ENCODE measurements at regions not wholly inside any gene's neighbourhood (a gene's known extent, or its start where the extent isn't known, plus 50 kb on each side); places are given as distances from the start of the nearest gene placed in this dataset.
"Not testable (repeated sequence)": the region's sequence is repeated elsewhere in the genome, so short reads cannot be mapped to it uniquely, and the experiment has no call there.

DNA sequence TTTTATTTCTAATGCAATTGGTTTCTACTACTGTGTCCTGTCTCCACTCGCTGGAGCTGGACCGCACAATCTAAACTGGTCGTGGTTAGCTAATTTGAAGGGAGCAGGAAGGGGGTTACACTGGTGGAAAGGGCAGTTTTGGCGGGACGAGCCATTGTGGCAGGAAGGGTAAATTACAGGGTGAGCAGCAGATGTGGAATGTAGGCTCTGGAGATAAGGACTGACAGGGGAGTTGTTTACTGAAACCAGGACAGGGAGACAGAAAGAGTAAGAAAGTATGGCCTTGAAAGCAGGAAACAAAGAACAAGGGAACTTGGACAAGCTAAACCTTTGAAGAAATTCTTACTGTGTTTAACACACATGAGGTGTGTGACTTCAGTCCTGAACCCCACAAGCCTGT is 147.8 kb downstream of the ATXN7L3B start:
- ATAC-seq (no peak), DNase-seq (no peak)

DNA sequence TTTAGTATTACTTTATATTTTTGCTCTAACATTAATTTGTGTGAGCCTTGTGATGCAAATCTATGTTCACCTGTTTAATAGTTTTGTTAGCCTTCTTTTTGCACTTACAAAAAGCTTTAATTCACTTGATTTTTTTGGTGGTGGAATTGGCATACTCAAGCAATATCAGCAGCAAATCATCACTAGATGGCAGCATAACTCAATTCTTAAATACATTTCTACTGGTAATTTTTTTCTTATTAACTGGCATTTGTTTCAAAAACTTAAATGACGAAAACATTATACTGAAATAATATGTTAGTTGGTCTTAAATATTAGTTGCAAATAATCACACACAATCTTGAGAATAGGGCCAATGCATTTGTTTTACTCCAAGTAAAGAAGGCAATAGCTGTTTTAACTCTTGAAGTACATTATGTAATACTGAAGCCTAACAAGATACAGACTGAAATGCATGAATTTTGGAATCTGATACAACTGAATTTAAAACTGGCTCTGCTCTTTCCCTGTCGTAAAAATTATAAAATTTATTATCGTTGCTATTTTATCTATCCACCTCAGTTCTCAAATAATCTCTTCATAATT is 151.5 kb downstream of the ATXN7L3B start:
- DNase-seq (no peak), ATAC-seq (no peak)

DNA sequence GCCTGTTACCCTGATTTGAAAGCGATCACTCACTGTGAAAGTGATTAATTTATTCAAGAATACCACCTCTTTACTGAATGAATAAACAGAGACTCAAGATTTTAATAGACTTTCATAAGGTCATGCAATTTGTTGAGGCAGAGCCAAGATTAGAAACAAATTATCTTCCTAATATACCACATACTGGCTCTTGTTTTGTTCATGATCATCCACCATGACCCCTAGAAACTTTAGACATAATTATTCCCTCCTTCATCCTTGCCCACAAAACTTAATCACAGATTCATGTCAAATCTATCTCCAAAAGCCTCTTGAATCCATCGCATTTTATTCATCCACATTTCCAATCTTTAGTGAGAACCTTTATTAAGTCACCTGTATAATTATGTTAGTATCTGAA is 152.3 kb downstream of the ATXN7L3B start:
- ATAC-seq (no peak), DNase-seq (no peak)

DNA sequence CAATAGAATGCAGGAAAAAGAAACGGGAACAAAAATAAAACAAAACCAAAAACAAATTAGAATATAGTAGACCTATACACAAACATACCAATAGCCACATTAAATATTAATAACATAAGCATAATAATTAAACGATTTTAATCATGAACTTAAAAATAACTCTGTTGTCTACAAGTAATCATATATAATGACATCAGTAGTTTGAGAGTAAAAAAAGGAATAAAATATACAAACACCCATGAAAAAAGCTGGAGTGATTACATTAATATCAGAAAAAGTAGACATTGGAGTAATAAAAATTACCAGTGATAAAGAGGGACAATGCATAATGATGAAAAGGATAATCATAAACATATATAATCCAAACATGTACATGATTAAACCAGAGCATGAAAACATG is 181.8 kb downstream of the ATXN7L3B start:
- ATAC-seq, result no peak

DNA sequence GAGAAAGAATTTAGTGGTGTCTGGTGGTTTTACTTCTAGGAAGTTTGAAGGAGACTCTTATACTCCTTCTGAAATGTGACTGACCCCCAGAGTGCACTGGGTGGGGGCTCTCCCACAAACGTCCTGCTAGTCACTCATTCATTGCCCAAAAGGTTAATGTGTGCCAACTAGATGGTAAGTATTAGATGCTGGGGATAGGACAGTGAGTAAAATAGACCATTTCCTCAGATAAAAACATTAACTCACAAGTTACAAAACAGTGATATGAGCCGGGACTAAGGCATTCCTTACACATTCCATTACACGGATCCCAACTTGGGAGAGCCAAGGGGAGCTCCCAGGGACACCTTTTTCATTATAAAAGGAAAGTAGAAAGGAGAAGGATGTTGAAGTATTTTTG is 185.1 kb downstream of the ATXN7L3B start:
- ATAC-seq, result no peak

More for the DNA sequence above, 181.8 kb downstream of the ATXN7L3B start:
- DNase-seq, result no peak

DNA sequence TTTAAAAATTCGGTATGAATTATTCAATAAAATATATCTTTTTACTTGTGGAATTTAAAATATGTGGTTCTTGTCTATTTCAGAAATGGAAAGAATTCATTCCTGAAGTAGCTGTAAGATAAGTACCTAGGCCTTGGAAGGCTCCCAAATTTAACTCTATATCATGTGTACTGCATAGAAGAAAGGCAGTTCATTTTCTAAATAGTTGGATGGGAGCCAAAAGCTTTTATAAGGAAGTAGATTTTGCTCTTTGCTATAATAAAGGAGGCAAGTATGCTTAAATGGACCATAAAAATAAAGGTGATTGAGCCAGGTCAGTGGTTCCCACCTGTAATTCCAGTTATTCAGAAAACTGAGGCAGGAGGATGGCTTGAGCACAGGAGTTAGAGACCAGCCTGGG is 187.5 kb downstream of the ATXN7L3B start:
- no peak for DNase-seq
- no peak for ATAC-seq

More for the DNA sequence above, 185.1 kb downstream of the ATXN7L3B start:
- no peak for DNase-seq

DNA sequence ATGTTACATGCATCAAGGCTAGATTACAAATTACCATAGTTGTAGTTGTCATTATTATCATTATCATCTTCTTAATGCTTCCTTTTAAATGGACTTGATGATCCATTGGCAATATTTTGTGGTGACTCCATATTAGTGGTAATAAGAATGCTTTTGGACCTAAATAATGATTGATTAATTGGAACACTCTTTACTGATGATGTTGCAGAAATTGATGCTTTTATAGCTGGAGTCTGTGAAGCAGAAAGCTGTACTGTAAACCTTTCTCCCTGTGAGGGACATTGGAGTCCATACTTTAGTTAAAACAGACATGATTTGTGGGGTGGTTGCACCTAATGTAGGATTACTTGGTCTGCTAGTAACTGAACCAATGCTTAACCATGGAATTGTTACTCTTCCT is 190.4 kb downstream of the ATXN7L3B start:
- ATAC-seq (no peak), DNase-seq (no peak)

DNA sequence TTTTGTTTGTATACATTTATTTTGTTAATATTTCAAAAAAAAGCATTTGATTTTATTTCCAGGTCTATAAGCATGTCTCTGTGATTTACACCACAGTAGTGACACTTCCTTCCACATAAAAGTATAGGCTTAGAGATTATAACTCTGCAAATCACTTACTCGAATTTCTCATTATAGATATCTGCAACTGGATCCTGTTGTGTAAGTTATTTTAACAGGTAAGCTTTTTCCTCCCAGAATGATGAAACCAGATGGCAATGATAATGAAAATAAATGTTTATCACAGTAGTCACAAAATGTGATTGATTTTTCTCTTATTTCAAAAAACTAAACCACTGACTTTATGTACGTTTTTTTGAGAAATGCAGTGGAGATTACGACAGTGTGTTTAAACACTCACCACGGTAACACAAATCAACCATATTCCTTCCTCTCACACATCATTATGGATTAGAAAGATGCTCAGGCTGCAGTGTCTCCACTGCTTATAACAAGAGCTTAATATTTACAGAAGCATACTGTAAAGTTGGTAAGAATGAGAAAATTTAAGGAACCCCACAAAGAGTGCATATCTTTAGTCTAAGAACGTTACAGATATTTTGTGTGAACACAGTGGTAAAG is 194.6 kb downstream of the ATXN7L3B start:
- no peak for DNase-seq
- no peak for ATAC-seq

DNA sequence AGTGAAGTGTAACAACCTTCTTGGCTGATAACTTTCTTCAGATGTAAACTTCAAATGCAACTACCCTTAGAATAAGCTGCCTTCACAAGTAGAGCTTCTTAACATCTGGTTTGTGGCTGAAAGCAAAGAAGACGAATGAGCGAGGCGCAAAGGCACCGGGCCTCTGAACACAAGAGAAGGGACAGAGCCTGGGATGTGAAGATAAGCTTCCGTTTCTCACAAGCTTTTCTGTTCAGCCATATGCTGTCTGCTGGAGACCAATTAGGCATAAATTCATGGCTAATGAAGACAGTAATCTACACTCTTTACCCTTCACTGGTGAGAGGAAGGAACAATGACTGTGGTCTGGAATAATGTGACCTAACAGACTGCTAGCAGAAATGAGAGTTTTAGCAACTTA is 195.2 kb downstream of the ATXN7L3B start:
- ATAC-seq (no peak), DNase-seq (no peak)

DNA sequence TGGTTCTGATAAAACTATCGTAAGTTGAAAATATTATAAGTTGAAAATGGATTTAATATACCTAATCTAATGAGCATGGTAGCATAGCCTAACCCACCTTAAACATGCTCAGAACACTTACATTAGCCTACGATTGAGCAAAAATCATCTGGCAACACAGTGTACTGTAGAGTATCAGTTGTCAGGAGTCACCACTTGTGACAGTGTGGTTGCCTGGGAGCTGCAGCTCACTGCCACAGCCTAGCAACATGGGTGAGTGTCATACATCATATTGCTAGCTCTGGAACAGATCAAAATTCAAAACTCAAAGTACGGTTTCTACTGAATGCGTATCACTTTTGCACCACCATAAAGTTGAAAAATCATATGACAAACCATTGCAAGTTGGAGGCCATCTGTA is 203.5 kb downstream of the ATXN7L3B start:
- ATAC-seq, result no peak
- DNase-seq, result no peak

DNA sequence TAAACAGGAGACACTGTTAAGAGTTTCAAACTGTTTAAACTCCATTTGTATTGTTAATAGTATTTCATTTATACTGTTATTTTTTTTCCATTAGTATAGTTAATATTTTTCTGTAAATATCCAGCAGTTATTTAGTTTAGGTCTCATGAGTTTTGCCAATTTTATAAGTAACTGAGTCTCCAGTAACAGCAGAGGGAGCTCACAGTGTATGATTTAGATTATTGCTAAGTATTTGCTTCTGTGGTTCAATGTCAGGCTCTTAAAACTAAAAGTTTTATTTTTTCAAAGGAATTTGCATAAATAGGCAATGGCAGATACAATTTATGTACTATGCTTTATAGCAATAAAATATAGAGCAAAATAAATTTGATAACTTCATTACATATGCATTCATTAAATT is 209.7 kb downstream of the ATXN7L3B start:
- DNase-seq (no peak), ATAC-seq (no peak)

DNA sequence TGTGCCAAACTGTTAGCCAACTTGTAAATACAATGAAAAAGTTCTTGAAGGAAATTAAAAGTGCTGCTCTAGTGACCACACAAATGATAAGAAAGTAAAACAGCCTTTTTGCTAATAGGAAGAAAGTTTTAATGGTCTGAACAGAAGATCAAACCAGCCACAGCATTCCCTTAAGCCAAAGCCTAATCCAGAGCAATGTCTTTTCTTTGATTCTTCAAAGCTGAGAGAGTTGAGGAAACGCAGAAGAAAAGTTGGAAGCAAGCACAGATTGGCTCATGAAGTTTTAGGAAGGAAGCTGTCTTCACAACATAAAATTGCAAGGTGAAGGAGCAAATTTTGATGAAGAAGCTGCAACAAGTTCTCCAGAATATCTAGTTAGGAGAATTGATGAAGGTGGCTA is 213.8 kb downstream of the ATXN7L3B start:
- no peak for ATAC-seq
- DNase-seq, result no peak

DNA sequence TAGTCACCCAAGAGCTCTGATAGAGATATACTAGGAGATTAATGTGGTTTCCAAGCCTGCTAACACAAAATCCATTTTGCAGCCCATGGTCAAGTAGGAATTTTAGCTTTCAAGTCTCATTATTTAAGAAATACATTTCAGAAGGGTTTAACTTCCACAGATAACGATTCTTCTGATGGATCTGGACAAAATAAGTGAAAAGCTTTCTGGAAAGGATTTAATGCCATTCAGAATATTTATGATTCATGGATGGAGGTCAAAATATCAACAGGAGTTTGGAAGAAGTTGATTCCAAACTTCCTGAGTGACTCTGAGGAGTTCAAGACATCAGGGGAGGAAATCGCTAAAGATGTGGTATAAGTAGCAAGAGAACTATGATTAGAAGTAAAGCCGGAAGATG is 214.6 kb downstream of the ATXN7L3B start:
- DNase-seq, result no peak
- no peak for ATAC-seq

DNA sequence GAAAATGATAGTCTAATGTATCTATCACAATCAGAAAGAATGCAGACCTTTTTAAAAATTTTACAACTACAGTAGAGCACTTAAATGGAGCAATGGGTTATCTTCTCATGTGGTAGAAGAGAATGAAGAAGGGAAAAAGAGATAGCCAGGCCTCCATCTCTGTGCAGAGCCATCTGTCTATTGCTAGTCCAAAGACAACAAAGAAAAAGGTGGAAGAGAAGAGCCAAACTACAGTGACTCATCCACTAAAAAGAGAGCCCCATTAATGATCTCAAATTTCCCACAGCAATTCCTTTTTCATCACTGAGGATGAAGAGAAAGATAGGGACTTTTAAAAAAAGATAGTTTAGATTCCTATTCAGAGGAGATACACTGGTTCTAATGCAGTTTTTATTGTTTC is 232.9 kb downstream of the ATXN7L3B start:
- DNase-seq (no peak), ATAC-seq (no peak)

DNA sequence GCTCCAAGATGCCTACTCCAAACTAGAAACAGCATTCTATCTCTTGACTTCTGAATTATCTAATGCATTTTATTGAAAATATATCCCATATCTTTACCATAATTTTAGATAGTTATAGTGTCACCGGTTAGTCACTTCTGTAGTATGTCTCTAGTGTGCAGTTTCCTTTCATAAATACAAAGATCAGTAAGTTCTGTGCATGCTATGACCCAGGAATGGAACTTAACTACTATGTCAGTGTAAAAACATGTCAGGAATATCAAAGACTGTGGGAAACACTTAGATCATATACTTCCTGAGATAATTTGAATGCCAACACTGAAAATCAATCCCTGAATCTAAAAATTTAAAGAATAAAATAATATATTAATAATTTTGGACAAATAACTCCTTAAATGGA is 237.6 kb downstream of the ATXN7L3B start:
- ATAC-seq (no peak), DNase-seq (no peak)

DNA sequence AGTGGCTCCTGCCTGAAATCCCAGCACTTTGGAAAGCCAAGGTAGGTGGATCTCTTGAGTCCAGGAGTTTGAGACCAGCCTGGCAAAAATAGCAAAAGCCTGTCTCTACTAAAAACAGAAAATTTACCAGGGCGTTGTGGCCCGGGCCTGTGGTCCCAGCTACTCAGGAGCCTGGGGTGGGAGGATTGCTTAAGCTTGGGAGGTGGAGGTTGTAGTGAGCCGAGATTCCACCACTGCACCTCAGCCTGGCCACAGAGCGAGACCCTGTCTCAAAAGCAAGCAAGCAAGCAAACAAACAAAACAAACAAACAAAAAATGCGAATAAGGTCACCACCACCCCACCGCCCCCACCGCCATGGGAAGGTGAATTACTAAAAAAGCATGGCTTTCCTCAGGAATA is 238.7 kb downstream of the ATXN7L3B start:
- DNase-seq, result no peak
- no peak for ATAC-seq

DNA sequence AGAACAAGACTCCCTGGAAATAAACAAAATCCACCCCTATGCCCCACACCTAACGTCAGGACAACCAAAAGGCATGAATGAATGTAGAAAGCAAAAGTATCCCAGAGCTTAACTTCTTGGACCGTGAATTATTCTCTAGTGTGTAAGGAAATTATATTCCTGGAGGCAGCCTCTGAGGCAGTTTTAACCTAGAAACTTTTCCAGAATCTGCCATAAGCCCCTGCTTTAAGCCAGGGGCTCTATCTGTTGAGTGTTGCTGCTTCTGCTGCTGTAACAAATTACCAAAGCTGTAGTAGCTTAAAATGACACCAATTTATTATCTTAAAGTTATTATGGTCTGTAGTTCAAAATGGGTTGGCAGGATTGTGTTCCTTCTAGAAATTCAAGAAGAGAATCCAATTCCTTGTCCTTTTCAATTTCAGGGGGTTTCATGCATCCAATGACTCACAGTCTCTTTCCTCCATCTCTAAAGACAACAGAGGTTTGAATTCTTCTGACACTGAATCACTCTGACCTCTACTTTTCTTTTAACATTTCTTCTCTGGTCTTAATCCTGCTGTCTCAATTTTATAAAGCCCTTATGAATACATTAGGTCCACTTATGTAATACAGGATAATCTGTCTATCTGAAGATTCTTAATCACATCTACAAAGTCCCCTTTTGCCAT is 242.7 kb downstream of the ATXN7L3B start:
- no peak for ATAC-seq
- no peak for DNase-seq

DNA sequence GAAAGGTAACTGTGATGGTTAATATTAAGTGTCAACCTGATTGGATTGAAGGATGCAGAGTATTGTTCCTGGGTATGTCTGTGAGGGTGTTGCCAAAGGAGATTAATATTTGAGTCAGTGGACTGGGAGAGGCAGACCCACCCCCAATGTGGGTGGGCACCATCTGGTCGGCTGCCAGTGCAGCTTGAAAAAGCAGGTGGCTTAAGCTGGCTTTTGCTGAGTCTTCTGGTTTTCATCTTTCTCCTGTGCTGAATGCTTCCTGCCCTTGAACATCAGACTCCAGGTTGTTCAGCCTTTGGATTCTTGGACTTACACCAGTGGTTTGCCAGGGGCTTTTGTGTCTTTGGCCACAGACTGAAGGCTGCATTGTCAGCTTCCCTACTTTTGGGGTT is 243.2 kb downstream of the ATXN7L3B start:
- not testable (repeated sequence) for ATAC-seq, DNase-seq

DNA sequence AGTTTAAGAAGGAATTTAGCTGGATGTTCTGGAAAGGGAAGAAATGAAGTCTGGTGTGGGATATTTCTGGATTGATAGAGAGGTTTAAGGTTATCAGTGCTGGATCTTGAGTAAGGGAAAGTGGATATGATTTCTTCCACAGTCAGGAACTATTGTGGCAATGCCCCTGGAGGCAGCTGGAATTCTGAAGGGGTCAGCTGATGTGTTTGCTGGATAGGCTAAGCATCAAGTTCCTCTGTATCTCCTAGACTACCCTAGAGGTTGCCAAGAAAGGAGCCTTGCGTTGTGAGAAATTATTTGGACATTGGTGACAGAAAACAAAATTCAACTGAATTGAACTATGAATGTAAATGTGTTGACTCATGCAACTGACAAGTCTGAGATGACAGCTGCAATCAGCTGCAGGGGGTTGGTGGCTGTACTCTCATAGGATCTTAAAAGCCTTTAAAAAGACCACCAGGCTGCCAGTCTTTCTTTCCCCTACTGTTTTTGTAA is 244.4 kb downstream of the ATXN7L3B start:
- ATAC-seq, result no peak
- DNase-seq, result no peak

DNA sequence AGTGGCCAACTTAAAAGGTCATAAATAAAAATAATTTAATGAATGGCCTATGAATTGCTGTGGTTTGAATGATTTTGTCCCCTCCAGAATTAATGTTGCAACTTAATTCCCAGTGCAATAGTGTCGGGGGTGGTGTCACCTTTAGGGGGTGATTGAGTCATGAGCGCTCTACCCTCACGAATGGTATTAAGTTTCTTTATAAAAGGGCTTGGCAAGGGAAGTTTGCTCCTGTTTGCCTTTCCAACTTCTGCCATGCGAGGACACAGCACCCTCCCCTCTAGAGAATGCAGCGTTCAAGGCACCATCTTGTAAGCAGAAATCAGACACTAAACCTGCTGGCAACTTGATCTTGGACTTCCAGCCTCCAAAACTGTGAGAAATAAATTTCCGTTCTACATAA is 253.3 kb downstream of the ATXN7L3B start:
- ATAC-seq (no peak), DNase-seq (no peak)

DNA sequence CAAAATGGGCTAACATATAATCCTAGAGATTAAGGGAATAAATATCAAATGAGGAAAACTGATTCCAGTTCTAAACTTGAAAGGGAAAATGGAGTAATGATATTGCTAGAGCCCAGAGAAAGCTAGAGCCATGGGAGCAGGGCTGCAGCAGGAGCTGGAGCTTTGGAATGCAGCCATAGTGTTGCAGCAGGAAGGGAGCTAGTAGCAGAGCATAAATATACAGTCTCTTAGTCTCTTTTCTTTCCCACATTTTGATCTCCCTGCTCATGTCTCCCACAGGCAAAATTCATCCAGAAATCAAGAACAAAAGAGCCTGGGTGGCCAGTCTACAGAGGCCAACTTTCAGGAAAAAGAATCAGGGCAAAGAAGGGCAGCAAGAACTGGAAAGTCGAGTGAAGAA is 253.7 kb downstream of the ATXN7L3B start:
- no peak for ATAC-seq

DNA sequence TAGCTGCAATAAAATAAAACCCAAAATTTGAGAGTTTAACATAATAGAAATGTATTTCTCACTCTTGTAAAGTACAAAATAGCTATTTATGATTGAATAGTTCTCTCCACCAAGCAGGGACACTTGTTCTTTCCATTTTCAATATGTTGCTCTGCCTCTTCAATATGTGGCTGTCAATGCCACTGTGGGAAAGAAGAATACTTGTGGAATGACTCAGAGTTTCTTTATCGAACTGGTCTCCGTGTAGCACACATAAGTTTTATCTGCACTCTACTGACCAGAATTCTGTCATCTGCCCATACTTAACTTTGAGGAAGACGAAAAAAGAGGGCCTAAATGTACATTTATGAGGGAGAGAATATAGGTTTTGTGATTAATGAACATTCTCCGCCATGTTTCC is 256.9 kb downstream of the ATXN7L3B start:
- ATAC-seq, result no peak
- no peak for DNase-seq

More for the DNA sequence above, 253.7 kb downstream of the ATXN7L3B start:
- no peak for DNase-seq

DNA sequence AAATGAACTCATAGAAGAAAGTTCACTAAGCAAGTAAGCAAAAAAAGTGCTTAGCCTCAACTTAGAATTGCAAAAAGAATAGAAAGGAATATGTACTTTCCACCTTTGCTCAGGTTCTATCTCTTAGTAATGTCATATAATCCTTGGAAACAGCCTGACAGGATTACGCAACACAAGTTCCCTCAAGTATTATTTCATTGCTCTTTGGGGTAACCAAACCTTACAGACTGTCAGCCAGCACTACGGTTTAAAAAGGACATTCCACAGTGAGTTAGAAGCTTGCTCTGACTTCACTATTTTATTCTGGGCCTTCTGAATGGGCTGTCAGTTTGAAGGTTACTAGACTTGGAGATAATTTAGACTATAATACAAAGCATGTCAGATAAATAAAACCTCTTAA is 264.0 kb downstream of the ATXN7L3B start:
- ATAC-seq, result no peak
- no peak for DNase-seq

Data from stimulated activated naive CD8-positive, alpha-beta T cell treated with anti-CD3 and anti-CD28 coated beads, Interleukin-15, Interleukin-2, amounts not matched to agents 100 U/mL and 50 U/mL, for 24 hours (primary cell).